ENCODE measurements at regions not wholly inside any gene's neighbourhood (a gene's known extent, or its start where the extent isn't known, plus 50 kb on each side); places are given as distances from the start of the nearest gene placed in this dataset.

DNA sequence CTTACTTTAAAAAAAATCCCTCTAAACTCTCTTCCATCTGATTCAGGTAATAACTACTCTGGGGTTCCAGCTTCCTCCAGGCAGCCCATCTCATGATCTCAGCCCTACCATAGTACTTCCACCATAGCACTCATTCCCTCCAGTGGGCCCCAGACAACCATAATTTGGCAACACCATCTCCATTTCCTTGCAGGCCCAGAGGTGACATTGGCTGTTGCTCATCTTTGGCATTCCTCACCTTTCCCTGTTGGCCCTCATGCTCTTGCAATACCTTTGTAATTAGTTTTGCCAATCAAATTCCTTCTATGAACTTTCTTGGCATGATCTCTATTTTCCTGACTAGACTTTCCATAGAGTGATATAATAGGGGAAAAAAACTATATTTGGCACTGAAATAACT lies 60.1 kb downstream of the TAF11L14 start:
- no peak for TF ChIP-seq EZH2 (IDR thresholded peaks at IDR 0.05; ENCODE audit: low read length)
- no peak for TF ChIP-seq CTCF (optimal IDR thresholded peaks at IDR 0.05 in 1 of 3, IDR thresholded peaks at IDR 0.05 in 1 of 3, conservative IDR thresholded peaks at IDR 0.05 in 1 of 3; ENCODE audit: extremely low read depth in 1 of 3, insufficient read depth in 2 of 3, low read length in 3 of 3)
- Histone ChIP-seq H4K20me1 (ENCODE audit: control insufficient read depth, extremely low read depth, insufficient read depth, low read length) (no peaks in the 10 kb centered on the region), H3K4me2 (ENCODE audit: control insufficient read depth, extremely low read depth, insufficient read depth, low read depth, low read length) (peak overlapping the region; percentile 47), H2AFZ (ENCODE audit: control insufficient read depth, low read length) (no peak overlapping the region), H3K79me2 (ENCODE audit: control insufficient read depth, insufficient read depth, low read length) (no peaks in the 10 kb centered on the region), H3K9ac (ENCODE audit: control insufficient read depth, extremely low read depth, insufficient read depth, low read length) (no peak overlapping the region), H3K27ac (ENCODE audit: control insufficient read depth, insufficient read depth, low read length) (no peak overlapping the region), H3K27me3 (ENCODE audit: control insufficient read depth, extremely low read depth, insufficient read depth, low read length) (no peaks in the 10 kb centered on the region), H3K9me1 (ENCODE audit: control insufficient read depth, extremely low read depth, insufficient read depth, low read length) (no peaks in the 10 kb centered on the region), H3K4me3 (ENCODE audit: control insufficient read depth in 2 of 3, extremely low read depth in 1 of 3, insufficient read depth in 2 of 3, low read depth in 1 of 3, low read length in 3 of 3) (no peak overlapping the region), H3K36me3 (ENCODE audit: control insufficient read depth in 2 of 2, extremely low read depth in 1 of 2, insufficient read depth in 2 of 2, low read length in 2 of 2) (no peaks in the 10 kb centered on the region), H3K4me1 (ENCODE audit: control insufficient read depth, extremely low read depth, insufficient read depth, low read length) (peaks cover 15% of the 10 kb centered on the region), H3K9me3 (ENCODE audit: control insufficient read depth, low read depth, low read length) (no peaks in the 10 kb centered on the region)
- FAIRE-seq (peak; percentile 32), DNase-seq (ENCODE audit: low read depth, low spot score) (no peak)
- dilution Hi-C loops (cut with MboI; ENCODE audit: extremely low pct_ligation_motif_present, low sequenced_read_pairs) = no loop called here

GRCh38 chr5:17694914-17695313 lies 60.7 kb downstream of the TAF11L14 start:
- Histone ChIP-seq H3K9ac (ENCODE audit: control insufficient read depth, extremely low read depth, insufficient read depth, low read length) (no peak overlapping the region), H2AFZ (ENCODE audit: control insufficient read depth, low read length) (no peak overlapping the region), H3K36me3 (ENCODE audit: control insufficient read depth in 2 of 2, extremely low read depth in 1 of 2, insufficient read depth in 2 of 2, low read length in 2 of 2) (no peaks in the 10 kb centered on the region), H3K79me2 (ENCODE audit: control insufficient read depth, insufficient read depth, low read length) (no peaks in the 10 kb centered on the region), H3K27ac (ENCODE audit: control insufficient read depth, insufficient read depth, low read length) (peak overlapping the region; percentile 20), H3K27me3 (ENCODE audit: control insufficient read depth, extremely low read depth, insufficient read depth, low read length) (no peaks in the 10 kb centered on the region), H3K4me2 (ENCODE audit: control insufficient read depth, extremely low read depth, insufficient read depth, low read depth, low read length) (peak overlapping the region; percentile 47), H3K4me3 (ENCODE audit: control insufficient read depth in 2 of 3, extremely low read depth in 1 of 3, insufficient read depth in 2 of 3, low read depth in 1 of 3, low read length in 3 of 3) (peak overlapping the region in 1 of 3 experiments; percentile 38), H4K20me1 (ENCODE audit: control insufficient read depth, extremely low read depth, insufficient read depth, low read length) (no peaks in the 10 kb centered on the region), H3K9me1 (ENCODE audit: control insufficient read depth, extremely low read depth, insufficient read depth, low read length) (no peaks in the 10 kb centered on the region), H3K4me1 (ENCODE audit: control insufficient read depth, extremely low read depth, insufficient read depth, low read length) (peaks cover 15% of the 10 kb centered on the region), H3K9me3 (ENCODE audit: control insufficient read depth, low read depth, low read length) (no peaks in the 10 kb centered on the region)
- peak; percentile 33 for DNase-seq (ENCODE audit: low read depth, low spot score)
- FAIRE-seq = peak; percentile 53
- TF ChIP-seq CTCF (optimal IDR thresholded peaks at IDR 0.05 in 1 of 3, IDR thresholded peaks at IDR 0.05 in 1 of 3, conservative IDR thresholded peaks at IDR 0.05 in 1 of 3; ENCODE audit: extremely low read depth in 1 of 3, insufficient read depth in 2 of 3, low read length in 3 of 3) = no peak
- TF ChIP-seq EZH2 (IDR thresholded peaks at IDR 0.05; ENCODE audit: low read length) = no peak
- dilution Hi-C loops (cut with MboI; ENCODE audit: extremely low pct_ligation_motif_present, low sequenced_read_pairs) = no loop called here
